Testis (tissue), 2 donors: ENCODE measurements at regions not wholly inside any gene's neighbourhood (a gene's known extent, or its start where the extent isn't known, plus 50 kb on each side); places are given as distances from the start of the nearest gene placed in this dataset.

Source experiments
- DNase-seq: peaks from one replicate; pipeline ENCODE4 v3.0.0-alpha.2; 2019
- H3K27ac ChIP-seq, 2 donors: fragments of 200-600 bp; sonication (generic); one replicate each; pipeline ENCODE4 v1.5.1; 2019
- H3K27me3 ChIP-seq: fragments of 200-600 bp; sonication (generic); one replicate; pipeline ENCODE4 v1.5.1; 2019
- H3K36me3 ChIP-seq: fragments of 200-600 bp; sonication (generic); one replicate; pipeline ENCODE4 v1.5.1; 2017; ENCODE audit warnings: low read depth; ENCODE audit errors: missing control alignments
- H3K4me1 ChIP-seq: fragments of 200-600 bp; sonication (generic); one replicate; pipeline ENCODE4 v1.5.1; 2019
- H3K4me3 ChIP-seq, 2 donors: fragments of 200-600 bp; sonication (generic); one replicate each; pipeline ENCODE4 v1.5.1; 2017 to 2019
- H3K9me3 ChIP-seq: fragments of 200-600 bp; sonication (generic); one replicate; pipeline ENCODE4 v1.5.1; 2017
- CTCF ChIP-seq, 3 experiments: fragments of 450-650 bp in 2 of 3; fragments of 200-600 bp in 1 of 3; sonication (generic) in 1 of 3; IDR thresholded peaks; one replicate each; pipeline ENCODE4 v1.5.1; 2016 to 2019; ENCODE audit warnings: antibody characterized with exemption in 3 of 3, mild to moderate bottlenecking in 2 of 3, moderate library complexity in 1 of 3
- POLR2A ChIP-seq: fragments of 450-650 bp; IDR thresholded peaks from one replicate; pipeline ENCODE4 v1.6.1; 2017; ENCODE audit warnings: antibody characterized with exemption, mild to moderate bottlenecking, moderate library complexity
- WGBS, 2 donors: methylation state at CpG; one replicate each; pipeline ENCODE4 v1.1.5; 2018; 5-methylcytosine and 5-hydroxymethylcytosine counted together
- intact Hi-C: fragments of 100-400 bp; cut with DNase I; formaldehyde crosslinking; loops from one replicate; pipeline ENCODE4 v1.15.1; 2023; ENCODE audit warnings: low total_unique reads

- H3K27me3 ChIP-seq: no peaks in the 10 kb centered on the region
- no peak for TF ChIP-seq POLR2A
- TF ChIP-seq CTCF (IDR thresholded peaks at IDR 0.05): no peak
- H3K27ac ChIP-seq: no peak overlapping the region
- no peak for DNase-seq
- H3K4me1 ChIP-seq: no peaks in the 10 kb centered on the region
- no peaks in the 10 kb centered on the region for H3K36me3 ChIP-seq
- intact Hi-C loops: no loop called here
- WGBS, 2 donors: 91 to 94% methylated on average over 6 of the region's 6 CpGs
- H3K9me3 ChIP-seq: no peaks in the 10 kb centered on the region
- H3K4me3 ChIP-seq: no peak overlapping the region
These were observed 650.9 kb downstream of the KCNJ2 start for GRCh38 chr17:70820276-70820675.

- 36 to 39% methylated on average over 2 of the region's 2 CpGs for whole genome bisulfite sequencing, 2 donors
- Histone ChIP-seq H3K4me3 (no peak overlapping the region), H3K36me3 (no peaks in the 10 kb centered on the region), H3K27me3 (no peaks in the 10 kb centered on the region), H3K27ac (no peak overlapping the region), H3K4me1 (no peaks in the 10 kb centered on the region), H3K9me3 (no peaks in the 10 kb centered on the region)
- TF ChIP-seq POLR2A (no peak), CTCF (IDR thresholded peaks at IDR 0.05) (no peak)
- no peak for DNase-seq
- intact Hi-C loops: no loop called here
These were observed 656.2 kb downstream of the KCNJ2 start for GRCh38 chr17:70825321-70826125.

DNA sequence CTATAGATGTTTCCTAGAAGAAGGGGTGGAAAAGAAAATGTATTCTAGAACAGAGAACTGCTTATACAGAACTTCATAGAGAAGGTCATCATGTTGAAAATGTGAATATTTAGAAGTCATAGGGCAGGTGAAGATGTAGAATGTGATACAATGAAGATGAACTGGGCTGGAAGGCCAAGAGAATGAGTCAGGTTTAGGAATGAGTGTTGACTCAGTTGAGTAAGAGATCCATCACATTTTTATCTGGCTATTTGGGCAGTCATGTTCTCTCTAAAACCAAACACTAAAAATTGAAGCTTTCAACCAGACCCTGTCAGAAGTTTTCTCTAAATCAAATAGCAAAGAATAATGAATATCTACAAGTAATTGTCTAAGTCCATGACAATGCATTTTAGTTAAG lies 660.5 kb downstream of the KCNJ2 start:
- no peak overlapping the region for H3K27ac ChIP-seq
- no peaks in the 10 kb centered on the region for H3K9me3 ChIP-seq
- H3K36me3 ChIP-seq: no peaks in the 10 kb centered on the region
- TF ChIP-seq POLR2A (no peak), CTCF (IDR thresholded peaks at IDR 0.05) (no peak)
- no peaks in the 10 kb centered on the region for H3K4me1 ChIP-seq
- intact Hi-C loops: no loop called here
- no peak for DNase-seq
- H3K27me3 ChIP-seq: no peaks in the 10 kb centered on the region
- H3K4me3 ChIP-seq: no peak overlapping the region

DNA sequence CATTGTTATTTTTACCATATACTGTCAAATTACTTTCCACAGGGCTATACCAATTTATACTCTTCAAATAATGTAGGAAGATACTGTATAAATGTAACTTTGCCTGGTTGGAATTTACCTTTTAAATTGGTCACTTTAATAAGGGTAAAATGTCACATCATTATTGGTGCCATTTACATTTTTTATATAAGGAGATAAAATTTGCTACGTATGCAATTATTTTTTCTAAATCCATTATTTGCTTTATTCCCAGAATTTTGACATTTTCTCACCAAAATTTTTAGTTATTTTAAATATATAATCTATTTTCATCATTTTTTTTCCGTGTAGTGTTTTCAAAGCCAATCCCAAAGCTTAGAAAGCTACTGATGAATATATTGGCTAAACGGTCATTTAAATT lies 664.7 kb downstream of the KCNJ2 start:
- 92 to 95% methylated on average over 3 of the region's 3 CpGs for WGBS, 2 donors
- Histone ChIP-seq H3K4me1 (no peaks in the 10 kb centered on the region), H3K9me3 (no peaks in the 10 kb centered on the region), H3K27ac (no peak overlapping the region), H3K4me3 (no peak overlapping the region), H3K27me3 (no peaks in the 10 kb centered on the region), H3K36me3 (no peaks in the 10 kb centered on the region)
- no peak for TF ChIP-seq POLR2A
- no peak for TF ChIP-seq CTCF (IDR thresholded peaks at IDR 0.05)
- intact Hi-C loops: no loop called here
- DNase-seq: no peak

DNA sequence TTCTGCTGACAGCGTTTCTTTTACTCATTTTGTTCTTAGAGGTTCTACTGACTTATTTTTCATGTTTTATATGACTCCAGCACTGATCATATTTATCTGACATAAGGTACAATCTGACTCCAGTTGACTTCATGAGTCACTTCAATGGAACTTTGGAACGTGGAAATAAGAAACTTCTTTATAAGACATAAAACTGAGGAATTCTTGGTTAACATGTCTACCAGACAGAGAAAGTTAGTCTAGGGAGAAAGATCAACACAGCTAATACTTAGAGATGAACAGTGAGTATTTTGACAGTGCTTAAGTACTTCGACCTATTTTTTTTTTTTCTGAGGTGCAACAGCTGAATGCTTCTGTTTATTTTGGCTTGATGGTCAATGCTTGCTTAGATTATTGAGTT lies 679.5 kb downstream of the KCNJ2 start:
- 61 to 65% methylated on average over 3 of the region's 3 CpGs for WGBS, 2 donors
- no peak overlapping the region for H3K27ac ChIP-seq
- no peak for TF ChIP-seq POLR2A
- no peaks in the 10 kb centered on the region for H3K27me3 ChIP-seq
- no peak for DNase-seq
- no peaks in the 10 kb centered on the region for H3K9me3 ChIP-seq
- no peaks in the 10 kb centered on the region for H3K4me1 ChIP-seq
- intact Hi-C loops: no loop called here
- no peak overlapping the region for H3K4me3 ChIP-seq
- H3K36me3 ChIP-seq: no peaks in the 10 kb centered on the region
